Upper lobe of right lung (tissue), 1 donor: ENCODE measurements at regions not wholly inside any gene's neighbourhood (a gene's known extent, or its start where the extent isn't known, plus 50 kb on each side); places are given as distances from the start of the nearest gene placed in this dataset.

Experiments
- ATAC-seq: fragments of 200-7000 bp; cut with Tn5 transposase; one replicate; pipeline ENCODE4 v1.9.1; 2020; ENCODE audit warnings: mild to moderate bottlenecking, moderate library complexity
- DNase-seq: peaks from one replicate; pipeline ENCODE4 v3.0.0-alpha.2; 2020
- H3K27ac ChIP-seq: fragments of 200-600 bp; one replicate; pipeline ENCODE4 v1.8.0; 2022
- H3K27me3 ChIP-seq: fragments of 200-600 bp; one replicate; pipeline ENCODE4 v1.8.0; 2022; ENCODE audit warnings: mild to moderate bottlenecking
- H3K36me3 ChIP-seq: fragments of 200-600 bp; one replicate; pipeline ENCODE4 v1.8.0; 2022
- H3K4me1 ChIP-seq: fragments of 200-600 bp; one replicate; pipeline ENCODE4 v1.8.0; 2022
- H3K4me3 ChIP-seq: fragments of 200-600 bp; one replicate; pipeline ENCODE4 v1.8.0; 2022; ENCODE audit warnings: mild to moderate bottlenecking
- H3K9me3 ChIP-seq: fragments of 200-600 bp; one replicate; pipeline ENCODE4 v1.8.0; 2022
- CTCF ChIP-seq: fragments of 200-600 bp; IDR thresholded peaks from one replicate; pipeline ENCODE4 v1.8.0; 2022; ENCODE audit warnings: antibody characterized with exemption
- intact Hi-C: fragments of 100-400 bp; cut with DNase I; formaldehyde crosslinking; loops from one replicate; pipeline ENCODE4 v1.11.0; 2022
- donor health status: DM: no; HTN: yes; CAD: no; lungs with severe emphysema.

DNA sequence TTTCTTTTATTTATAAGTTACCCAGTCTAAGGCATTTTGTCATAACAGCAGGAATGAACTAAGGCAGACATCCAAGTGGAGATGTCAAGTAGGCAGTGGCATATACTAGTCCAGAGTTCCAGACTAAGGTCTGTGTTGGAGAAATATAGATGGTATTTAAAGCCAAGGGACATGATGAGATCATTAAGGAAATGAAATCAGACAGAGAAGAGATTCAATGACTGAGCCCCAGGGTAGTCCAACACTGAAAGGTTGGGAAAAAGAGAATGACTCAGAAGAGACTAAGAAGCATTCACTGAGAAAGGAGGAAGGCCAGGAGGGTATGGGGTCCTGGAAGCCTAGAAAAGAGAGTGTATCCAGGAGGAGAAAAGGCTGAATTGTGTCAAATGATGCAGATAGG is 442.2 kb upstream of the CCDC196 start:
- DNase-seq (no peak), ATAC-seq (no peak)
- intact Hi-C loops = no loop called here
- H3K27me3 ChIP-seq = no peaks in the 10 kb centered on the region
- H3K4me3 ChIP-seq = no peak overlapping the region
- no peaks in the 10 kb centered on the region for H3K36me3 ChIP-seq
- H3K4me1 ChIP-seq = no peaks in the 10 kb centered on the region
- no peak overlapping the region for H3K27ac ChIP-seq
- no peaks in the 10 kb centered on the region for H3K9me3 ChIP-seq
- TF ChIP-seq CTCF = no peak

DNA sequence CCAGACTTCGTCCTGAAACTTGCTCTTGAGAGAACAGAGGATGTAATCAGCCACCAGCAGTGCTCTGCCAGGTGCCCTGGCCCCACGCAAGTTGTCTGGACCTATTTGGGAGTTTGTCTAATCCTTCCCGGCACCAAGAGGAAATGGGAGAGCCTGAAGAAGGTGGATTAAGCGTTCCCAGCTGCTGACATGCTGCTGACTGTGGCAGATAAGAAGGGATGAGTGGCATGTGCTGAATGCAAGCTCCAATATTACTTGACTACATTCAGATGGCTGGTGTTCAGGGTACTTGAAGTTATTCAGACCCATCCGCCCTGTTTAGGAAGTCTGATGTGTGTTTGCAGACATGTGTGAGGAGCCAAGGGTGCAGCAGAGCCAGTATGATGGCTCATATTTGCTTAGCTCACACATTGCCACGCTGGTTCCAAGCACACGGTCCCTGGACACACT is 440.6 kb upstream of the CCDC196 start:
- Histone ChIP-seq H3K4me1 (no peaks in the 10 kb centered on the region), H3K4me3 (no peak overlapping the region), H3K9me3 (no peaks in the 10 kb centered on the region), H3K27me3 (no peaks in the 10 kb centered on the region), H3K27ac (no peak overlapping the region), H3K36me3 (no peaks in the 10 kb centered on the region)
- intact Hi-C loops = no loop called here
- no peak for TF ChIP-seq CTCF
- no peak for DNase-seq
- ATAC-seq = peak; percentile 59

- H3K4me1 ChIP-seq = no peaks in the 10 kb centered on the region
- no peaks in the 10 kb centered on the region for H3K9me3 ChIP-seq
- no peak for ATAC-seq
- no peak overlapping the region for H3K27ac ChIP-seq
- intact Hi-C loops = no loop called here
- H3K27me3 ChIP-seq = no peaks in the 10 kb centered on the region
- DNase-seq = no peak
- H3K36me3 ChIP-seq = no peaks in the 10 kb centered on the region
- no peak overlapping the region for H3K4me3 ChIP-seq
- TF ChIP-seq CTCF = no peak
Observed at GRCh38 chr14:66046035-66046434, 440.1 kb upstream of the CCDC196 start.

GRCh38 chr14:66046591-66046990 is 439.6 kb upstream of the CCDC196 start:
- intact Hi-C loops = no loop called here
- H3K9me3 ChIP-seq = no peaks in the 10 kb centered on the region
- H3K27ac ChIP-seq = no peak overlapping the region
- H3K4me1 ChIP-seq = no peaks in the 10 kb centered on the region
- no peaks in the 10 kb centered on the region for H3K27me3 ChIP-seq
- no peak overlapping the region for H3K4me3 ChIP-seq
- no peaks in the 10 kb centered on the region for H3K36me3 ChIP-seq
- TF ChIP-seq CTCF = no peak
- ATAC-seq (no peak), DNase-seq (no peak)

DNA sequence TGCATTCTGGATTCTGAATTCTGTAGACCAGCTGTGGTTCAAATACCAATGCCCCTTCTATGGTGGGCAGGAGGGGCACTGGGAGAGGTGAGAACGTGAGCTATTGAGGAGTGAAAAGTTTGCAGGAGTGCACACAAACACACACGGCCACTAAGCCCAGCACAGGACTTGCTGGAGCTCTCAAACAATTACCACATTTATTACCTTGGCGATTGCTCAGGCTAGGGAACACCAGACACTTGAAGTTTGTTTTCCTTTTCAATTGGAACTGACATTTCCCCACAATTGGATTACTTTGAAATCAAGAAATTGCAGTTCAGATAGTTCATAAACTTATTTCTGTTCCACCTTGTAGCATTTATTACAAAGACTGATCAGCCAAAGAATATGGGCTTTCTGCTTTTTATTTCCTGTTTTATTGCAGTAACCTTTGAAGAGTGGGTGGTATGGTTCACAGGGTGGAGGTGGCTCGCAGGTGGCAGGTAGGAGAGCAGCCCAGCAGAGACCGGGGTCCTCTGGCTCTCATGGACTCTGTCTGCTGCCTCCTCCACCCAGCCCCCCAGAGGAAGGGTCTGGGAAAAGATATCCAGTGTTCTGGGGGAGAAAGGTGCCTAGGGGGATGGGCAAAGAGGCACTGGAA is 429.8 kb upstream of the CCDC196 start:
- Histone ChIP-seq H3K4me3 (no peak overlapping the region), H3K36me3 (no peaks in the 10 kb centered on the region), H3K4me1 (no peaks in the 10 kb centered on the region), H3K27me3 (no peaks in the 10 kb centered on the region), H3K27ac (no peak overlapping the region), H3K9me3 (no peaks in the 10 kb centered on the region)
- TF ChIP-seq CTCF = no peak
- DNase-seq (no peak), ATAC-seq (no peak)
- intact Hi-C loops = no loop called here
